CD8-positive, alpha-beta memory T cell (primary cell): ENCODE measurements at regions not wholly inside any gene's neighbourhood (a gene's known extent, or its start where the extent isn't known, plus 50 kb on each side); places are given as distances from the start of the nearest gene placed in this dataset.
"Not testable (repeated sequence)": the region's sequence is repeated elsewhere in the genome, so short reads cannot be mapped to it uniquely, and the experiment has no call there.

Source experiments
- CTCF ChIA-PET: fragments of 350-600 bp; sonication (Branson Sonifier 250); formaldehyde crosslinking; loops from one replicate; lab custom pipeline; 2021; ENCODE audit warnings: antibody characterized with exemption; lab: Charles Lee
- POLR2A ChIA-PET: fragments of 350-600 bp; sonication (Branson Sonifier 250); formaldehyde crosslinking; loops from one replicate; lab custom pipeline; 2021; ENCODE audit warnings: antibody characterized with exemption; lab: Charles Lee
- DNase-seq, 5 donors: peaks; one replicate each; pipeline versions ENCODE4 v3.0.0 to v3.0.0-alpha.2; 2020 to 2022; ENCODE audit warnings: mixed read lengths in 1 of 5
- H3K27ac ChIP-seq: one replicate; pipeline ENCODE4 v1.7.0; 2013; ENCODE audit warnings: low read depth, mild to moderate bottlenecking, low read length, moderate library complexity
- H3K27me3 ChIP-seq: 2 replicates; pipeline ENCODE4 v1.7.0; 2013; ENCODE audit warnings: low read length, mild to moderate bottlenecking; ENCODE audit not compliant: insufficient read depth, poor library complexity, severe bottlenecking
- H3K36me3 ChIP-seq: 2 replicates; pipeline ENCODE4 v1.7.0; 2013; ENCODE audit warnings: mild to moderate bottlenecking, low read length, moderate library complexity; ENCODE audit not compliant: insufficient read depth
- H3K4me1 ChIP-seq: 2 replicates; pipeline ENCODE4 v1.7.0; 2013; ENCODE audit warnings: mild to moderate bottlenecking, low read length, moderate library complexity; ENCODE audit not compliant: insufficient read depth
- H3K4me3 ChIP-seq: 2 replicates; pipeline ENCODE4 v1.7.0; 2013; ENCODE audit warnings: mild to moderate bottlenecking, low read length
- H3K9me3 ChIP-seq: 2 replicates; pipeline ENCODE4 v1.7.0; 2013; ENCODE audit warnings: mild to moderate bottlenecking, low read length
- H3K27ac Mint-ChIP-seq, 8 donors: one replicate each; pipeline ENCODE4 v1.8.0; 2020 to 2021; ENCODE audit warnings: mixed read lengths in 8 of 8, mild to moderate bottlenecking in 6 of 8, inconsistent platforms in 3 of 8, moderate library complexity in 3 of 8
- H3K27me3 Mint-ChIP-seq, 2 donors: one replicate each; pipeline ENCODE4 v1.8.0; 2020 to 2021; ENCODE audit warnings: mixed read lengths in 2 of 2, mild to moderate bottlenecking in 1 of 2, moderate library complexity in 1 of 2
- H3K36me3 Mint-ChIP-seq, 3 donors: one replicate each; pipeline ENCODE4 v1.8.0; 2020 to 2021; ENCODE audit warnings: mixed read lengths in 3 of 3, inconsistent platforms in 1 of 3, mild to moderate bottlenecking in 1 of 3
- H3K4me1 Mint-ChIP-seq, 3 donors: one replicate each; pipeline ENCODE4 v1.8.0; 2020 to 2021; ENCODE audit warnings: mixed read lengths in 3 of 3, inconsistent platforms in 1 of 3, mild to moderate bottlenecking in 1 of 3
- H3K4me3 Mint-ChIP-seq, 7 donors: one replicate each; pipeline ENCODE4 v1.8.0; 2020 to 2021; ENCODE audit warnings: mixed read lengths in 7 of 7, mild to moderate bottlenecking in 6 of 7, moderate library complexity in 4 of 7, inconsistent platforms in 2 of 7
- H3K9me3 Mint-ChIP-seq, 5 donors: one replicate each; pipeline ENCODE4 v1.8.0; 2020 to 2022; ENCODE audit warnings: mixed read lengths in 5 of 5, mild to moderate bottlenecking in 3 of 5, moderate library complexity in 2 of 5, inconsistent platforms in 1 of 5

DNA sequence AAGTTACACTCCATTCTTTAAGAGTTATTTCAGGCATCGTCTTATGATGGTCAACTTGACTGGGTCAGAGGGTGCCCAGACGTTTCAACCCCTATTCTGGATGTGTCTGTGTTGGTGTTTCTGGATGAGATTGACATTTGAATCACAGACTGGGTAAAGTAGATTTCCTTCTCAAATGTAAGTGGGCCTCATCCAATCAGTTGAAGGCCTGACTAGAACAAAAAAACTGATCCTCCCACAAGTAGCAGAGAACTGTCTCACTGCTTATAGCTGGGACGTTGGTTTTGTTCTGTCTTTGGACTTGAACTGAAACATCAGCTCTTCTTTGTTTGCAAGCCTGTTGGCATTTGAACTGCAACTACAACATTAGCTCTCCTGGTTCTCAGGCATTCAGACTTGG, 76.3 kb upstream of the LYZL1 start:
- no peaks in the 10 kb centered on the region for H3K4me1 ChIP-seq
- no peaks in the 10 kb centered on the region for H3K36me3 ChIP-seq
- H3K27me3 ChIP-seq, result no peaks in the 10 kb centered on the region
- peaks cover 0 to 7% of the 10 kb centered on the region in 2 donors for H3K27me3 Mint-ChIP-seq
- H3K9me3 Mint-ChIP-seq, result peaks cover 0 to 5% (median 5%) of the 10 kb centered on the region in 5 donors
- ChIA-PET CTCF (no interaction called here), POLR2A (no interaction called here)
- no peak overlapping the region for H3K27ac Mint-ChIP-seq
- no peaks in the 10 kb centered on the region for H3K4me1 Mint-ChIP-seq
- no peaks in the 10 kb centered on the region for H3K36me3 Mint-ChIP-seq
- H3K4me3 Mint-ChIP-seq, result no peak overlapping the region
- no peak overlapping the region for H3K27ac ChIP-seq
- H3K4me3 ChIP-seq, result no peak overlapping the region
- DNase-seq, result no peak
- H3K9me3 ChIP-seq, result no peaks in the 10 kb centered on the region

DNA sequence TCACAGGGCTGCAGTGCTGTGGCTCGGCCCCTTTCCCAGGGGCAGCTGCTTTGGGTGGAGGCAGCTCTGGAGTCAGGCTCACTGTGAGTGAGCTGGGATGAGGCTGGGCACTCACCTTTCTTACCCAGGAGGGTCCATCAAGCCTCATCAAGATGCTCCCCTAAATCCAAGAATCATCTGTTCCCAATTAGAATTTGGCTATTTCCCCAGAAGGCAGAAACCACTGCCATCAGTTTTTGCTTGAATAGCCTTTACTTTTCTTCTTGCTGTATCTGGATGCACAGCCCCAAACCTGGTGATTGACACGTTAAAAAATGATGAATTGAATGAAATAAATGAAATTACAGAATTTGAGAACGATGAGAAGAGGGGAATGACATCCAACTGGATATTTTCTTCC, 74.3 kb upstream of the LYZL1 start:
- ChIA-PET CTCF (no interaction called here), POLR2A (no interaction called here)
- Histone ChIP-seq H3K4me3 (no peak overlapping the region), H3K27me3 (no peaks in the 10 kb centered on the region), H3K36me3 (no peaks in the 10 kb centered on the region), H3K27ac (no peak overlapping the region), H3K4me1 (no peaks in the 10 kb centered on the region), H3K9me3 (no peaks in the 10 kb centered on the region)
- Mint-ChIP-seq H3K4me3 (no peak overlapping the region), H3K9me3 (peaks cover 0 to 5% (median 5%) of the 10 kb centered on the region in 5 donors), H3K27ac (no peak overlapping the region), H3K27me3 (peaks cover 0 to 7% of the 10 kb centered on the region in 2 donors), H3K4me1 (no peaks in the 10 kb centered on the region), H3K36me3 (no peaks in the 10 kb centered on the region)
- no peak for DNase-seq

DNA sequence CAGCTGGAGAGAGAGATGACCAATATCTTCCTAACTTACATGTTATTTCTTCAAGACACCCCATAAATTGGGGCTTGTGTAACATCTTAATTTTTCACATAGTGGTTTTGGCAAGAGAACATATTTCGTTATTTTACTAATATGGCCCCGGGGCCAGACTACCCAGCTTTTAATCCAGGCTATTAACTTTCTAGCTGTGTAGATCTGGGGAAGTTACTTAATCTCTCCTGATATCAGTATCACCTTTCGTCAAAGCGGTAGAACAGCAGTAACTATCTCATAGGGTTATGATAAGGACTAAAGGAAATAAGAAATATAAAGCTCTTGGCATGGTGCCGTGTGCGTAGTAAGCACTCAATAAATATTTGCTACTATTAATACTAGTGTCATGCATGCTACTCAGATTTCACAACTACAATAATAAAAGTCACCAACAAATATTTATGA, 71.6 kb upstream of the LYZL1 start:
- CTCF ChIA-PET, result interaction anchor here (0.7 kb wide), 1 partner anchor 673 kb away, joined by 3 read pairs; no protein-coding TSS in a partner anchor
- Mint-ChIP-seq H3K4me1 (no peaks in the 10 kb centered on the region), H3K27ac (no peak overlapping the region), H3K27me3 (peaks cover 2 to 5% of the 10 kb centered on the region in 2 donors), H3K4me3 (no peak overlapping the region), H3K9me3 (peaks cover 0 to 4% (median 0%) of the 10 kb centered on the region in 5 donors), H3K36me3 (no peaks in the 10 kb centered on the region)
- Histone ChIP-seq H3K9me3 (no peaks in the 10 kb centered on the region), H3K4me3 (no peak overlapping the region), H3K27me3 (no peaks in the 10 kb centered on the region), H3K36me3 (no peaks in the 10 kb centered on the region), H3K4me1 (no peaks in the 10 kb centered on the region), H3K27ac (no peak overlapping the region)
- POLR2A ChIA-PET, result no interaction called here
- DNase-seq, result no peak

DNA sequence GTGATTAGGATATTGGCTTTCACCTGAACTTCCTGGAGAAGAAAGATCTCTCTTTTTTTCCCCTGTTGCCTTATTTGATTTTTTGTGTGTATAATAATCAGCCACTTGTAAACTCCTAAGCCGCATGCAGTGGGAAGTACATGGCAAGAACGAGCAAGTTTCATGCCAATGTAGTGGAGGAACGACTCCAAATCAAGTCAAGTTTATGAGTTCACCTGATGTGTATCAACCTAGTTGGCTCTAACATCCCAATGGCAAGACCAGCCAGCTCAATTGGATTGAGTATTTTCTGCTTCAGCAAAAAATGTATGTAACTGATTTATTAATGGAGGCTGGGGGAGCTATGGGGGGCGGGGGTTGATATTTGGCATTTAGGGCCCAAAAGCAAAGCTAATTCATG, 65.5 kb upstream of the LYZL1 start:
- H3K27me3 Mint-ChIP-seq, result peaks cover 4 to 16% of the 10 kb centered on the region in 2 donors
- H3K4me3 Mint-ChIP-seq, result no peak overlapping the region
- no peaks in the 10 kb centered on the region for H3K9me3 ChIP-seq
- no peaks in the 10 kb centered on the region for H3K36me3 Mint-ChIP-seq
- ChIA-PET POLR2A (no interaction called here), CTCF (no interaction called here)
- DNase-seq, result no peak
- no peaks in the 10 kb centered on the region for H3K4me1 ChIP-seq
- no peaks in the 10 kb centered on the region for H3K36me3 ChIP-seq
- H3K27me3 ChIP-seq, result no peaks in the 10 kb centered on the region
- no peak overlapping the region for H3K4me3 ChIP-seq
- H3K4me1 Mint-ChIP-seq, result no peaks in the 10 kb centered on the region
- no peak overlapping the region for H3K27ac Mint-ChIP-seq
- H3K27ac ChIP-seq, result no peak overlapping the region
- H3K9me3 Mint-ChIP-seq, result peaks cover 0 to 5% (median 0%) of the 10 kb centered on the region in 5 donors

DNA sequence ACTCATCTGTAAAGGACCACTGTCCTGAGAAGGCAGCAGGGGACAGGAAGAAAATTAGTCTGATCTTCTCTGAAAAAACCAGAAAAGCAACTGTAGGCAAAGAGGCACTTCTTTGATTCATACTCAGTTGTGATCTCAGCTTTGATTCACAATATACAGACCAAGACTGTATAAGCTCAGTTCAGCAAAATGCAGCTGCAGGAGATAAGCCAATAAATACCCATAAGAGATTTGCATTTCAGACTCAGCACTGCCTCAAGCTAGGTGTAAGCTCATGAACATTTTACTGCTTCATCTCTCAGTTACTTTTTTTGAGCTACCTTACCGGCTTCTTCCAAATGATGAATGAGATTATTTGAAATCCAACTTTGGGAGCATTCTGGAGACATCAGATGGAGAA, 64.2 kb upstream of the LYZL1 start:
- H3K27ac Mint-ChIP-seq, result no peak overlapping the region
- no peaks in the 10 kb centered on the region for H3K36me3 Mint-ChIP-seq
- H3K4me3 ChIP-seq, result no peak overlapping the region
- H3K9me3 ChIP-seq, result no peaks in the 10 kb centered on the region
- H3K27ac ChIP-seq, result no peak overlapping the region
- peaks cover 0 to 5% (median 0%) of the 10 kb centered on the region in 5 donors for H3K9me3 Mint-ChIP-seq
- DNase-seq, result no peak
- ChIA-PET CTCF (no interaction called here), POLR2A (no interaction called here)
- peaks cover 4 to 21% of the 10 kb centered on the region in 2 donors for H3K27me3 Mint-ChIP-seq
- H3K4me1 Mint-ChIP-seq, result no peaks in the 10 kb centered on the region
- H3K27me3 ChIP-seq, result no peaks in the 10 kb centered on the region
- H3K4me3 Mint-ChIP-seq, result no peak overlapping the region
- H3K4me1 ChIP-seq, result no peaks in the 10 kb centered on the region
- H3K36me3 ChIP-seq, result no peaks in the 10 kb centered on the region

DNA sequence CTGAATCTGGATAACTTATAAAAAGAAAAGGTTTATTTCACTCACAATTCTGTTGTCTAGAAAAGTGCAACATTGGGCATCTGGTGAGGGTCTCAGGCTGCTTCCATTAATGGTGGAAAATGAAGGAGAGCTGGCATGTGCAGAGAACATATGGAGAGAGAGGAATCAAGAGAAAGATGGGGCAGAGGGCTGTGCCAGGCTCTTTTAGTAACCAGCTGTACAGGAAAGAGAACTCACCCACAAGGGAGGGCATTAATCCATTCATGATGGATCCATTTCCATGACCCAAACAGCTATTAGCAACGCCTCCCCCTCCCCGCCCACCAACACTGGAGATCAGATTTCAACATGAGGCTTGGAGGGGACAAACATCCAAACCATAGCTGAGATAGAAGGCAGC, 61.7 kb upstream of the LYZL1 start:
- CTCF ChIA-PET, result no interaction called here

DNA sequence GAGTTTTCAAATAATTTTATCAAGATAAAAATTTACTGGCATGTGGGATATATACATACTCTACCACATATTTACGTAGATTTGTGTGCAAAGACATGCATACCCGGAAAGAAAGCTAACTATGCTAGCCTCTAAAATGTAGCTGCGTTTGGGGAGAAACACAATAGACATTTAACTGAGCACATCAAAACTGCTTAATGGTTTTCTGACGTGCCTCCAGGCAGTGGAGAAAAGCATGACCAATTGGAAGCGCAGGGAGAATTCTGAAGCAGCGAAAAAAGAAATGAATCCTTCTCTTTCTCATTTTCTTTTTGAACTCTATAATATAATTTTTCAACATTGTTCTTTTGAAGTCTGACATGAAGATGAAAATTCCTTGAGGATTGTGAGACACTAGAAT, 60.3 kb upstream of the LYZL1 start:
- Histone ChIP-seq H3K4me3 (no peak overlapping the region), H3K27me3 (no peaks in the 10 kb centered on the region), H3K36me3 (no peaks in the 10 kb centered on the region), H3K9me3 (no peaks in the 10 kb centered on the region), H3K27ac (no peak overlapping the region), H3K4me1 (no peaks in the 10 kb centered on the region)
- Mint-ChIP-seq H3K9me3 (no peaks in the 10 kb centered on the region), H3K27me3 (peaks cover 3 to 22% of the 10 kb centered on the region in 2 donors), H3K4me3 (no peak overlapping the region), H3K4me1 (no peaks in the 10 kb centered on the region), H3K36me3 (no peaks in the 10 kb centered on the region), H3K27ac (no peak overlapping the region)
- no peak for DNase-seq
- POLR2A ChIA-PET, result no interaction called here
- CTCF ChIA-PET, result no interaction called here

More for the DNA sequence above, 61.7 kb upstream of the LYZL1 start:
- H3K9me3 ChIP-seq, result no peaks in the 10 kb centered on the region
- POLR2A ChIA-PET, result no interaction called here
- H3K36me3 Mint-ChIP-seq, result no peaks in the 10 kb centered on the region
- H3K4me1 ChIP-seq, result no peaks in the 10 kb centered on the region
- peaks cover 3 to 26% of the 10 kb centered on the region in 2 donors for H3K27me3 Mint-ChIP-seq
- no peak for DNase-seq
- no peak overlapping the region for H3K27ac ChIP-seq
- no peak overlapping the region for H3K4me3 Mint-ChIP-seq
- no peaks in the 10 kb centered on the region for H3K4me1 Mint-ChIP-seq
- no peaks in the 10 kb centered on the region for H3K27me3 ChIP-seq
- H3K36me3 ChIP-seq, result no peaks in the 10 kb centered on the region
- peaks cover 0 to 3% (median 0%) of the 10 kb centered on the region in 5 donors for H3K9me3 Mint-ChIP-seq
- no peak overlapping the region for H3K4me3 ChIP-seq
- H3K27ac Mint-ChIP-seq, result no peak overlapping the region

DNA sequence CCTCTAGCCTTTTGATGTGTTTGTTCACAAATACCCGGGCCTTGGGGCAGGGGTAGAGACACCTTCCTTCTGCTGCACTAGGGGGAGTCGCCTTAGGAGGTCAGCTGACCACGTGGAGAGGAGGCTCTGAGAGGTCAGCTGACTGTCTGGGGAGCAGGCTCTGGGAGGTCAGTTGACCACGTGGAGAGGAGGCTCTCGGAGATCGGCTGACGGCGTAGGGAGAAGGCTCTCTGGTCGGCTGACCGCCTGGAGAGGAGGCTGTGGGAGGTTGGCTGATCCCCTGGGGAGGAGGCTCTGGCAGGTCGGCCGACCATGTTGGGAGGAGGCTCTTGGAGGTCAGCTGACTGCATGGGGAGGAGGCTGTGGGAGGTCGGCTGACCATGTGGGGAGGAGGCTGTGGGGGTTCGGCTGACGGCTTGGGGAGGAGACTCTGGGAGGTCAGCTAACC, 59.6 kb upstream of the LYZL1 start:
- no peaks in the 10 kb centered on the region for H3K36me3 ChIP-seq
- H3K4me1 ChIP-seq, result no peaks in the 10 kb centered on the region
- H3K27me3 Mint-ChIP-seq, result peaks cover 3 to 22% of the 10 kb centered on the region in 2 donors
- no peaks in the 10 kb centered on the region for H3K9me3 ChIP-seq
- no peak for DNase-seq
- no peak overlapping the region for H3K27ac Mint-ChIP-seq
- H3K27ac ChIP-seq, result no peak overlapping the region
- no peak overlapping the region for H3K4me3 Mint-ChIP-seq
- no peaks in the 10 kb centered on the region for H3K27me3 ChIP-seq
- ChIA-PET CTCF (no interaction called here), POLR2A (no interaction called here)
- no peaks in the 10 kb centered on the region for H3K4me1 Mint-ChIP-seq
- no peaks in the 10 kb centered on the region for H3K36me3 Mint-ChIP-seq
- no peaks in the 10 kb centered on the region for H3K9me3 Mint-ChIP-seq
- H3K4me3 ChIP-seq, result no peak overlapping the region

DNA sequence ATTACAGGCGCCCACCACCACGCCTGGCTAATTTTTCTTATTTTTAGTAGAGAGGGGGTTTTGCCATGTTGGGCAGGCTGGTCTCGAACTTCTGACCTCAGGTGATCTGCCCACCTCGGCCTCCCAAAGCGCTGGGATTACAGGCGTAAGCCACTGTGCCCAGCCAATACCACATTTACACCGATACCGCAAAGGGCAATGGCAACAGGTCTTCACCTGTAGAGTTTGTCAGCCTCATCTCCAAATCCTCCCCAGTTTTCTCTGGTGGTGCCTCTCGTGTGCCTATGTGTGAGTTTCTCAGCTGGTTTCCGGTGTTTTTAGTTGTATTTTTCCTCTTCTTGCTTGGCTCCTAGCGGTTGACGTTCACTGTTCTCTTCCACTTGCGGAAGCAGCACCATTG, 52.0 kb upstream of the LYZL1 start:
- H3K4me1 Mint-ChIP-seq, H3K9me3 ChIP-seq, H3K27ac ChIP-seq, H3K36me3 ChIP-seq, H3K4me1 ChIP-seq, H3K4me3 ChIP-seq, H3K9me3 Mint-ChIP-seq, H3K27ac Mint-ChIP-seq, DNase-seq, CTCF ChIA-PET, POLR2A ChIA-PET, H3K4me3 Mint-ChIP-seq, H3K27me3 Mint-ChIP-seq, H3K36me3 Mint-ChIP-seq, H3K27me3 ChIP-seq: not testable (repeated sequence)
